M059J (cell line): ENCODE measurements at regions not wholly inside any gene's neighbourhood (a gene's known extent, or its start where the extent isn't known, plus 50 kb on each side); places are given as distances from the start of the nearest gene placed in this dataset.
"Not testable (repeated sequence)": the region's sequence is repeated elsewhere in the genome, so short reads cannot be mapped to it uniquely, and the experiment has no call there.

Experiments used
- DNase-seq: peaks from one replicate; pipeline ENCODE4 v3.0.0-alpha.2; 2012; ENCODE audit warnings: low read depth

GRCh38 chr3:20729185-20729584, 543.2 kb upstream of the SGO1 start:
- DNase-seq: no peak

DNA sequence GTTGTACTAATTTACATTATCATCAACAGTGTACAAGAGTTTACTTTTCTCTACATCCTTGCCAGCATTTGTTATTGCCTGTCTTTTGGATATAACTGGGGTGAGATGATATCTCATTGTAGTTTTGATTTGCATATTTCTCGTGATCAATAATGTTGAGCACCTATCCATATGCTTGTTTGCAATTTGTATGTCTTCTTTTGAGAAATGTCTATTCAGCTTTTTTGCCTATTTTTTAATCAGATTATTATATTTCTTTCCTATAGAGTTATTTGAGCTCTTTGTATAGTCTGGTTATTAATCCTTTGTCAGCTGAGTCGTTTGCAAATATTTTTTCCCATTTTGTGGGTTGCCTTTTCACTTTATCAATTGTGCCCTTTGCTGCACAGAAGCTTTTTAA, 540.8 kb upstream of the SGO1 start:
- no peak for DNase-seq

- DNase-seq: no peak
Measured at GRCh38 chr3:20724241-20724640, 538.2 kb upstream of the SGO1 start.

- not testable (repeated sequence) for DNase-seq
Measured at GRCh38 chr3:20716425-20716824, 530.4 kb upstream of the SGO1 start.

GRCh38 chr3:20701641-20702040, 515.6 kb upstream of the SGO1 start:
- no peak for DNase-seq

- DNase-seq: no peak
Measured at GRCh38 chr3:20700714-20701113, 514.7 kb upstream of the SGO1 start.

DNA sequence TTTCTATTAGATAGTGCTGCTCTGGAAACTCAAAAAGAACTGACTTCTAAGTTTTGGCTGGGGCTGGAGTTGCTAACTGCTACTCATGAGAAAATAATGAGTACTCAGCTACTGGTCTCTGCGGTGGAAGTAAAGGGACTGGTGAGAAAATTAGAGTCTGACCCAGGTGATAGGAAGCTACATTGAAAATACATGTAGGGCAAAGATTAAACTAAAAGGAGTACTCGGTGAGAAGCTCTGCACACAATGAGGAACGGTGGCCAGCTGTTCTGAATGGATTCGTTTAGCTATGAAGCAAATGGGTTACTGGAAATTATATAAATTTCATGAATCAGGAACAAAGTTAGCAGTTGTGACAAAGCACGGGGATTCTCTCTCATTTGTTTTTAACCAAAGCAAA, 512.9 kb upstream of the SGO1 start:
- DNase-seq: no peak

DNA sequence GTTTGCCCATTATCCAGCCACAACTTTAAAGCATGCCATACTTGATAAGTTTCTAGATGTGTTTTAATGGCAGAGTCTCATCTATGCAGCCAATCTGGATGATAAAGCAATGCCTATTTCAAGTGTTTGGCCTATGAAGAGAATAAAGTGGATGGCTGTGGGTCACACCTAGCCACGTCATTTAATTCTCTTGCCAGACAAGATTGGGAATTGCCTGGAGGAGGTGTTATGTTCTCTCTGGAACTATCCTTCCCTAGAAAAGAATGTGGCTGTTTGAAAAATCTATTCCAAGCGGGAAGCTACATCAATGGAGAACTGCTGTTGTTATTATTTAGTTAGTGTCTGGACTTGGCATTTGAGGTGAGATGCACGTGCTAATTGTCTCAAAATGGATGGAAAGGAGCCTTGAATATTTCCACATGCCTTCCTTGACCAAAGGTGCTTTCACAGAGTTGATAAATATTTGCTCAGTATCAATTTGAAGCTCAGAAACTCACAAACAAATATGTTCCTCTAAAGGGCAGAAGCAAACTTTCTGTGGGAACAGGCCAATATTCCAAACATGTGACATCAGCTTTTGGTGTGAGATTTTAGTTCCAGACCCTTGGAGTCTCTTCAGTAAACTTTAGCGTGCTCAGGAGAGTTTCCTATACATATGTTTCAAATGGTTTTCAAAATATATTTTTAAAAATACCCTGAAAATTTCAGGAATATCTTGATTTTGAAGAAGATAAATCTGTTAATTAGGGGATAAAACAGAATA, 510.6 kb upstream of the SGO1 start:
- no peak for DNase-seq

GRCh38 chr3:20692675-20693074, 506.7 kb upstream of the SGO1 start:
- DNase-seq: no peak

- DNase-seq: peak; percentile 69
Measured at GRCh38 chr3:20683910-20684309, 497.9 kb upstream of the SGO1 start.

DNA sequence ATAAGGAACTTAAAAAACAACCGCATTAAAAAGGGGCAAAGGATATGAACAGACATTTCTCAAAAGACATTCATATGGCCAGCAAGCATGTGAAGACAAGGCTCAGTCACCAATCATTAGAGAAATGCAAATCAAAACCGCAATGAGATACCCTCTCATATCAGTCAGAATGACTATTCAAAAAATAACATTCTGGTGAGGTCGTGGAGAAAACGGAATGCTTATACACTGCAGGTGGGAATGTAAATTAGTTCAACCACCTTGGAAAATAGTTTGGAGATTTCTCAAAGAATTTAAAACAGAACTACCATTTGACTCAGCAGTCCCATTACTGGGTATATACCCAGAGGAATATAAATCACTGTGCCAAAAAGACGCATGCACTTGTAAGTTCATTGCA, 496.6 kb upstream of the SGO1 start:
- DNase-seq: peak; percentile 83

GRCh38 chr3:20680990-20681628, 495.1 kb upstream of the SGO1 start:
- peak; percentile 35 for DNase-seq

DNA sequence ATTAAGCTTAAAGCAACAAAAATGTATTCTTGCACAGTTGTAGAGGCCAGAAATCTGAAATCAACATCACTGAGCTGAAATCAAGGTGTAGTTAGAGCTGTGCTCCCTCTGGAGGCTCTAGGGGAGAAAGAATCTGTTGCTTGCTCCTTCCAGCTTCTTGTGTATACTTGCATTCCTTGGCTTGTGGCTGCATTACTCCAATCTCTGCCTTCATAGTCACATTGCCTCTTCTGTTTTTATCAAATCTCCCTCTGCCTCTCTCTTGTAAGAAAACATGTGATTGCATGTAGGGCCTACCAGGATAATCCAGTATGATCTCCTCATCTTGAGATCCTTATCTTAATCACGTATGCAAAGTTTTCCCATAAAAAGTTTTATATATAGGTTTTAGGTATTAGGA, 487.9 kb upstream of the SGO1 start:
- DNase-seq: no peak

- DNase-seq: no peak
Measured at GRCh38 chr3:20669675-20670074, 483.7 kb upstream of the SGO1 start.

- DNase-seq: no peak
Measured at GRCh38 chr3:20669184-20669583, 483.2 kb upstream of the SGO1 start.

- peak; percentile 34 for DNase-seq
Measured at GRCh38 chr3:20668411-20668810, 482.4 kb upstream of the SGO1 start.

- no peak for DNase-seq
Measured at GRCh38 chr3:20666091-20666490, 480.1 kb upstream of the SGO1 start.

GRCh38 chr3:20658491-20658890, 472.5 kb upstream of the SGO1 start:
- no peak for DNase-seq

DNA sequence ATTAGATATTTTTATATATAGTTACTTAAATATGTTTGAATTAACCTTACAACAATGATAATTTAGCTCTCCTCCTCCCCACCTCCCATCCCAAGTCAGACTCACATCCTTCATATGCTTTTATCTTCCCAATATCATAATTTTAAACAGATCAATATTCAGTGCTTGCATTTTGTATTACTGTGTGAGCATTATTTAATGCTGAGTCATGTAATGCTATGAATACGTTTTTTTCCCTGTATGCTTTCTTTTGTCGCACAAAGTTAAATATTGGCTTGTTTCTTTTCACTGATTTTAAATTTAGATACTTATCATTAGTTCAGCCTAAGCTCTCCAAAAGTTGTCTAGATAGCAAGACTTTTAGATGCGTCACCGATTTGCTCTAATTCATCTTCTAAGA, 471.6 kb upstream of the SGO1 start:
- DNase-seq: no peak

DNA sequence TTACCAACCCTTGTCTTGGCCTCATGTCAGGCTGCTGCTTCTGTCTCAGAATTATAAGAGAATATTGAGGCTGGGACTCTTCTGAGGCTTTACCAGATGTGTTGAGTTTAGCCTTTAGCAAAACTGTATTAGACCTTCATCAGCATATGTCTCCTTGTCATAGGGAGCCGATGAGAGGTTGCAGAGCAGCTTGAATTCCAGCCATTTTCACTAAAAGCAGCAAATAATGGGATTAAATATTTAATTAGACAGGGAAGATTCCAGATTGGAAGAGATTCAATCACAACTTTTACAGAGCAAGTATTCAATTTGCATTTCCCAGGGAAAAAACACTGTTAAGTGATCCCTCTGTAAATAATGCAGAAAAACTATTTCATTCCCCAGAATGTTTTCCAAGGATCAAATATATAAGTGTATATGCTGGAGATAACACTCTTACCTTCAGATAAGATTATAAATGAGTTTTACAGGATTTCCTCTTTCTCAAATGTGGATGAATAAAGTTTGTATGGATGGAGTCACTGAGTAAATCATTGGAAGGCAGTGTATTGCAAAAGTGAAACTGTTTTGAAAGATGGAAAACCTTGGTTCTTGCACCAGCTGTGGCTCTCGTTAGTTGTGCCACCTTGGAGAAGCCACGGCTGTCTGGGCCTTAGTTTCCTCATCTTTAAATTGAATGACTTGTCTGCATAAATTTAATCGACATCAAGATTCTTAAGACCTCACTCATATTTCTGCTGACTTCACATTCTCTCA, 466.4 kb upstream of the SGO1 start:
- DNase-seq: no peak

DNA sequence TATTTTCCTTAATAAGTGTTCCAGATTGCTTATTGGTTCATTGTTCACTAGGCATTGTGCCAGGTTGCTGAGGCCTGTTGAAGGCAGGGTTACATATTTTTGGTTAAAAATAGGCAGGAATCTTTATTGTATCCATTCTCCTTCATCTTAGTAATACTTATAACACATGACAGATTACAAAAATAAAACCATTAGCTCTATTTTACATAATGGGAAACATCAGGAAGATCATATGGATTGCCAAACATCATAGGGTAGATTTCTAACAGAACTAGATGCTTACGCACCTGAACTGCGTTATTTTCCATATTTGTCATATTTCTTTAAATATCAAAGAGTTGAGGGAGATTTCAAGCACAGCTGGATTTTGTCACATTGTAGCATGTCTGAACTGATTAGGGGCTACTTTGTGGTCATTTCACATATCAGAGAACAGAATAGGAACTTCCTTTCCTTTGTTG, 462.9 kb upstream of the SGO1 start:
- DNase-seq: peak; percentile 32

- peak; percentile 88 for DNase-seq
Measured at GRCh38 chr3:20648294-20648693, 462.3 kb upstream of the SGO1 start.

GRCh38 chr3:20646425-20646824, 460.4 kb upstream of the SGO1 start:
- DNase-seq: no peak
